ENCODE measurements at regions not wholly inside any gene's neighbourhood (a gene's known extent, or its start where the extent isn't known, plus 50 kb on each side); places are given as distances from the start of the nearest gene placed in this dataset.

DNA sequence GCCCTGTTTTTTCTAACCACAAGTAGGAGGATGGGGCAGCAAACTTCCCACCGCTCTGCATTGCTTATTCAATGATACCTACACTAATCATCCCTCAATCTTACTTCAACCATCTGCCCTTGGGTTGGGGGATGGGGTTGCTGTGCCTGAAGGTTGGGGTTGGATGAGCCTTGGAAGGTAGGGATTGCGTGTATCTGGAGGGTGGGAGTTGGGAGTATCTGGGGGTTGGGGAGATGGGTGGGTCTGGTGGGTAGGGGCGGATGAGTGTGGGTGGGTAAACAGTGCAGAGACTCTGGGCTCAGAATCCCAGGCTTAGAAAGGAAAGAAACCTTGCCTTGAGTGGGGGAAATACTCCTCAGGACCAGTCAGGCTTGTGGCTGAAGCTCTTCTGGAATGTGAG, 467.4 kb downstream of the DIRAS2 start:
- Histone ChIP-seq H3K27me3 (replicated peaks in 1 of 2; ENCODE audit: control insufficient read depth in 2 of 2, insufficient read depth in 2 of 2, low read length in 1 of 2) (no peaks in the 10 kb centered on the region), H2AFZ (ENCODE audit: control insufficient read depth, low read depth, low read length) (no peak overlapping the region), H3K4me3 (no peak overlapping the region), H3K4me1 (ENCODE audit: control insufficient read depth, insufficient read depth, low read length) (no peaks in the 10 kb centered on the region), H3K4me2 (ENCODE audit: control insufficient read depth, insufficient read depth) (no peak overlapping the region), H3K79me2 (ENCODE audit: control insufficient read depth, insufficient read depth, low read length) (no peaks in the 10 kb centered on the region), H4K20me1 (ENCODE audit: control insufficient read depth, insufficient read depth) (no peaks in the 10 kb centered on the region), H3K9ac (ENCODE audit: control insufficient read depth, insufficient read depth, low read length) (no peak overlapping the region), H3K27ac (ENCODE audit: control insufficient read depth, insufficient read depth) (no peak overlapping the region), H3K9me3 (replicated peaks; ENCODE audit: control insufficient read depth, insufficient read depth, low read length) (no peaks in the 10 kb centered on the region; the same call in 2 of the 3 replicates), H3K36me3 (ENCODE audit: control insufficient read depth in 2 of 2, insufficient read depth in 2 of 2, low read length in 1 of 2) (no peaks in the 10 kb centered on the region)
- no peak for ATAC-seq
- in situ Hi-C loops (cut with MboI) (no loop called here), intact Hi-C loops (cut with micrococcal nuclease; ENCODE audit: unreplicated experiment) (no loop called here)
- CTCF ChIA-PET, result interaction anchor here (1.5 kb wide), 1 partner anchor 15 kb away, joined by 4 read pairs; no protein-coding TSS in a partner anchor
- POLR2A ChIA-PET, result interaction anchor here (0.5 to 0.6 kb wide), 2 partner anchors 347 to 1541 kb away, joined by 4 to 6 read pairs; no protein-coding TSS in a partner anchor
- RAD21 ChIA-PET (ENCODE audit: unreplicated experiment), result interaction anchor here (0.7 kb wide), 1 partner anchor 574 kb away, joined by 5 read pairs; no protein-coding TSS in a partner anchor
- BruUV-seq (replicated peaks), result no TSS peak
- SMC1A ChIA-PET (ENCODE audit: uncharacterized antibody, unreplicated experiment), result no interaction called here
- no peak for DNase-seq (ENCODE audit: low read depth, low spot score)
- FAIRE-seq, result no peak
- 49% methylated on average over 3 of the region's 3 CpGs for WGBS (ENCODE audit: insufficient coverage, insufficient replicate concordance, low lambda C conversion rate, missing lambda C conversion rate)
- TF ChIP-seq ZSCAN29 (IDR thresholded peaks at IDR 0.05) (no peak), ATF7 (IDR thresholded peaks at IDR 0.05; ENCODE audit: low read depth) (no peak), CHD4 (IDR thresholded peaks at IDR 0.05) (no peak), POU2F2 (IDR thresholded peaks at IDR 0.05; ENCODE audit: borderline replicate concordance, low read depth, low read length) (no peak), ZNF24 (IDR thresholded peaks at IDR 0.05) (no peak), SMAD1 (IDR thresholded peaks at IDR 0.05; ENCODE audit: low read depth, partially characterized antibody) (no peak), NFYB (IDR thresholded peaks at IDR 0.05; ENCODE audit: insufficient read depth, low read depth, low read length) (no peak), JUND (IDR thresholded peaks at IDR 0.05; ENCODE audit: low read depth, low read length) (no peak), CBX3 (IDR thresholded peaks at IDR 0.05; ENCODE audit: borderline replicate concordance, low read depth) (no peak)
- TF ChIP-seq, protein P1, sequence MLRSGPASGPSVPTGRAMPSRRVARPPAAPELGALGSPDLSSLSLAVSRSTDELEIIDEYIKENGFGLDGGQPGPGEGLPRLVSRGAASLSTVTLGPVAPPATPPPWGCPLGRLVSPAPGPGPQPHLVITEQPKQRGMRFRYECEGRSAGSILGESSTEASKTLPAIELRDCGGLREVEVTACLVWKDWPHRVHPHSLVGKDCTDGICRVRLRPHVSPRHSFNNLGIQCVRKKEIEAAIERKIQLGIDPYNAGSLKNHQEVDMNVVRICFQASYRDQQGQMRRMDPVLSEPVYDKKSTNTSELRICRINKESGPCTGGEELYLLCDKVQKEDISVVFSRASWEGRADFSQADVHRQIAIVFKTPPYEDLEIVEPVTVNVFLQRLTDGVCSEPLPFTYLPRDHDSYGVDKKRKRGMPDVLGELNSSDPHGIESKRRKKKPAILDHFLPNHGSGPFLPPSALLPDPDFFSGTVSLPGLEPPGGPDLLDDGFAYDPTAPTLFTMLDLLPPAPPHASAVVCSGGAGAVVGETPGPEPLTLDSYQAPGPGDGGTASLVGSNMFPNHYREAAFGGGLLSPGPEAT (IDR thresholded peaks at IDR 0.05; ENCODE audit: low read depth), result no peak
- TF ChIP-seq, protein P2, sequence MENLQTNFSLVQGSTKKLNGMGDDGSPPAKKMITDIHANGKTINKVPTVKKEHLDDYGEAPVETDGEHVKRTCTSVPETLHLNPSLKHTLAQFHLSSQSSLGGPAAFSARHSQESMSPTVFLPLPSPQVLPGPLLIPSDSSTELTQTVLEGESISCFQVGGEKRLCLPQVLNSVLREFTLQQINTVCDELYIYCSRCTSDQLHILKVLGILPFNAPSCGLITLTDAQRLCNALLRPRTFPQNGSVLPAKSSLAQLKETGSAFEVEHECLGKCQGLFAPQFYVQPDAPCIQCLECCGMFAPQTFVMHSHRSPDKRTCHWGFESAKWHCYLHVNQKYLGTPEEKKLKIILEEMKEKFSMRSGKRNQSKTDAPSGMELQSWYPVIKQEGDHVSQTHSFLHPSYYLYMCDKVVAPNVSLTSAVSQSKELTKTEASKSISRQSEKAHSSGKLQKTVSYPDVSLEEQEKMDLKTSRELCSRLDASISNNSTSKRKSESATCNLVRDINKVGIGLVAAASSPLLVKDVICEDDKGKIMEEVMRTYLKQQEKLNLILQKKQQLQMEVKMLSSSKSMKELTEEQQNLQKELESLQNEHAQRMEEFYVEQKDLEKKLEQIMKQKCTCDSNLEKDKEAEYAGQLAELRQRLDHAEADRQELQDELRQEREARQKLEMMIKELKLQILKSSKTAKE (IDR thresholded peaks at IDR 0.05; ENCODE audit: low read depth, poor library complexity, severe bottlenecking), result no peak
- TF ChIP-seq, protein P3, sequence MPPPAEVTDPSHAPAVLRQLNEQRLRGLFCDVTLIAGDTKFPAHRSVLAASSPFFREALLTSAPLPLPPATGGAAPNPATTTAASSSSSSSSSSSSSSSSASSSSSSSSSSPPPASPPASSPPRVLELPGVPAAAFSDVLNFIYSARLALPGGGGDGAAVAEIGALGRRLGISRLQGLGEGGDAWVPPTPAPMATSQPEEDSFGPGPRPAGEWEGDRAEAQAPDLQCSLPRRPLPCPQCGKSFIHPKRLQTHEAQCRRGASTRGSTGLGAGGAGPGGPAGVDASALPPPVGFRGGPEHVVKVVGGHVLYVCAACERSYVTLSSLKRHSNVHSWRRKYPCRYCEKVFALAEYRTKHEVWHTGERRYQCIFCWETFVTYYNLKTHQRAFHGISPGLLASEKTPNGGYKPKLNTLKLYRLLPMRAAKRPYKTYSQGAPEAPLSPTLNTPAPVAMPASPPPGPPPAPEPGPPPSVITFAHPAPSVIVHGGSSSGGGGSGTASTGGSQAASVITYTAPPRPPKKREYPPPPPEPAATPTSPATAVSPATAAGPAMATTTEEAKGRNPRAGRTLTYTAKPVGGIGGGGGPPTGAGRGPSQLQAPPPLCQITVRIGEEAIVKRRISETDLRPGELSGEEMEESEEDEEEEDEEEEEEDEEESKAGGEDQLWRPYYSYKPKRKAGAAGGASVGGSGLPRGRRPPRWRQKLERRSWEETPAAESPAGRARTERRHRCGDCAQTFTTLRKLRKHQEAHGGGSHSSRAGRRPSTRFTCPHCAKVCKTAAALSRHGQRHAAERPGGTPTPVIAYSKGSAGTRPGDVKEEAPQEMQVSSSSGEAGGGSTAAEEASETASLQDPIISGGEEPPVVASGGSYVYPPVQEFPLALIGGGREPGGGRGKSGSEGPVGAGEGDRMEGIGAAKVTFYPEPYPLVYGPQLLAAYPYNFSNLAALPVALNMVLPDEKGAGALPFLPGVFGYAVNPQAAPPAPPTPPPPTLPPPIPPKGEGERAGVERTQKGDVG (CRISPR knock-in tag; IDR thresholded peaks at IDR 0.05), result no peak
- TF ChIP-seq, protein P4, sequence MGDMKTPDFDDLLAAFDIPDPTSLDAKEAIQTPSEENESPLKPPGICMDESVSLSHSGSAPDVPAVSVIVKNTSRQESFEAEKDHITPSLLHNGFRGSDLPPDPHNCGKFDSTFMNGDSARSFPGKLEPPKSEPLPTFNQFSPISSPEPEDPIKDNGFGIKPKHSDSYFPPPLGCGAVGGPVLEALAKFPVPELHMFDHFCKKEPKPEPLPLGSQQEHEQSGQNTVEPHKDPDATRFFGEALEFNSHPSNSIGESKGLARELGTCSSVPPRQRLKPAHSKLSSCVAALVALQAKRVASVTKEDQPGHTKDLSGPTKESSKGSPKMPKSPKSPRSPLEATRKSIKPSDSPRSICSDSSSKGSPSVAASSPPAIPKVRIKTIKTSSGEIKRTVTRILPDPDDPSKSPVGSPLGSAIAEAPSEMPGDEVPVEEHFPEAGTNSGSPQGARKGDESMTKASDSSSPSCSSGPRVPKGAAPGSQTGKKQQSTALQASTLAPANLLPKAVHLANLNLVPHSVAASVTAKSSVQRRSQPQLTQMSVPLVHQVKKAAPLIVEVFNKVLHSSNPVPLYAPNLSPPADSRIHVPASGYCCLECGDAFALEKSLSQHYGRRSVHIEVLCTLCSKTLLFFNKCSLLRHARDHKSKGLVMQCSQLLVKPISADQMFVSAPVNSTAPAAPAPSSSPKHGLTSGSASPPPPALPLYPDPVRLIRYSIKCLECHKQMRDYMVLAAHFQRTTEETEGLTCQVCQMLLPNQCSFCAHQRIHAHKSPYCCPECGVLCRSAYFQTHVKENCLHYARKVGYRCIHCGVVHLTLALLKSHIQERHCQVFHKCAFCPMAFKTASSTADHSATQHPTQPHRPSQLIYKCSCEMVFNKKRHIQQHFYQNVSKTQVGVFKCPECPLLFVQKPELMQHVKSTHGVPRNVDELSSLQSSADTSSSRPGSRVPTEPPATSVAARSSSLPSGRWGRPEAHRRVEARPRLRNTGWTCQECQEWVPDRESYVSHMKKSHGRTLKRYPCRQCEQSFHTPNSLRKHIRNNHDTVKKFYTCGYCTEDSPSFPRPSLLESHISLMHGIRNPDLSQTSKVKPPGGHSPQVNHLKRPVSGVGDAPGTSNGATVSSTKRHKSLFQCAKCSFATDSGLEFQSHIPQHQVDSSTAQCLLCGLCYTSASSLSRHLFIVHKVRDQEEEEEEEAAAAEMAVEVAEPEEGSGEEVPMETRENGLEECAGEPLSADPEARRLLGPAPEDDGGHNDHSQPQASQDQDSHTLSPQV (IDR thresholded peaks at IDR 0.05), result no peak
